ENCODE measurements at regions not wholly inside any gene's neighbourhood (a gene's known extent, or its start where the extent isn't known, plus 50 kb on each side); places are given as distances from the start of the nearest gene placed in this dataset.

DNA sequence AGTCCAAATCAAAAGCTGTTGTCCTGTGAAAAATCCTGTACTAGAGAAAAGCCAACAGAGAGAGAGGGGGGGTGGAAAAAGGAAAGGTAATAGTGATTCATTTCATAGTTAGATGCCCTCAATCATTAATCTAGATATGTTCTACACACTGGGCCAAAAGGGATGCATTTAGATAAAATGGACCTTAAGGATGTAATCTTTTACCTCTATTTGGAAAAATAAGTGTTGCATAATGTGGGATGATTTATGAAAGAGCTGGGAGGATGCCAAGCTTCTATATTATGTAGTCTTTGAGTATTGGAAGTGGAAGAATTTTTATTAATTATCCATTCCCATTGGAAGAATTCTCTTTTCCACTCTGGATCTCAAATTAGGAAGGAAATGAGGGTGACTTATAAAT, 480.5 kb upstream of the ZEB2 start:
- DNase-seq: no peak
- ATAC-seq (ENCODE audit: low read depth): no peak
- Mint-ChIP-seq H3K27me3 (no peaks in the 10 kb centered on the region), H3K36me3 (no peaks in the 10 kb centered on the region), H3K4me1 (no peaks in the 10 kb centered on the region), H3K4me3 (no peak overlapping the region), H3K9me3 (no peaks in the 10 kb centered on the region), H3K27ac (no peak overlapping the region)
- POLR2A ChIA-PET: no interaction called here

GRCh38 chr2:144999936-145000335, 480.0 kb upstream of the ZEB2 start:
- Mint-ChIP-seq H3K9me3 (no peaks in the 10 kb centered on the region), H3K27me3 (no peaks in the 10 kb centered on the region), H3K4me1 (no peaks in the 10 kb centered on the region), H3K27ac (no peak overlapping the region), H3K36me3 (no peaks in the 10 kb centered on the region), H3K4me3 (no peak overlapping the region)
- DNase-seq (no peak), ATAC-seq (ENCODE audit: low read depth) (no peak)
- POLR2A ChIA-PET: no interaction called here

DNA sequence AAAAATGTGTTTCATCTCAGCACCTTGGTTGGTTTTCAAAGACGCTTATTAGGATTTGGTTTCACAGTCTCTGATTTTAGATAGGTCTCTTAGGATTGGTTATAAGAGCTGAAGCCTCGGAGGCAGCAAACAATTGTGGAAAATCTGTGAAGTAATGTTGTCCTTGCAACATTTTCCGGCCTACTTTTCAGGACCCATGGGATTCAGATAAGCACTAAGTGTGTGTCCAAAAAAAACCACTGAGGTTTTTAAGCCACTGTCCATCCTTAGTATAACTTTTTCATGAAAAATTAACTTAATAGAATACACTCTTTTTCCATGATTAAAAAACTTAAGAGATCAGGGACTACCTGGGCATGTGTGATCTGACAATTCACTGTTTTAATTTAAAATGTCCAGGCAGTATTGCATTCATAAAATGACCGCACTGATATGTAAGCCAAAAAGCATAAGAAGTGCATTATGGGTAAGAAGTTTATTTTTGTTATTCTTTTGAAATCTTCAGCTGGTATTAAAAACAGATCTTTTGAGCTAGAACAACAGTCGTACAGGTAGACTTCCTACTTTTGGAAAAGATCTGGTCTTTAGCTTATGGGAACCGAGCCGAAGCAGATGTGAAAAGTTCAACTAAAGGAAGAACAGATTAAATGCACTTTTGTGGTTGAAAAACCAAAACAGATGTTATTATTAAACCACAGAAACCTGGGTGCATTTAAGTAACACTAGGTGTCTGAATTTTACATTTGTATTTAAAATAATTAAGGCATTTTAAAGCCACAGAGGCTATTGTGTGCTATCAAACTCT, 479.4 kb upstream of the ZEB2 start:
- POLR2A ChIA-PET: no interaction called here
- no peak for DNase-seq
- ATAC-seq (ENCODE audit: low read depth): no peak
- Mint-ChIP-seq H3K27me3 (no peaks in the 10 kb centered on the region), H3K27ac (no peak overlapping the region), H3K9me3 (no peaks in the 10 kb centered on the region), H3K4me1 (no peaks in the 10 kb centered on the region), H3K36me3 (no peaks in the 10 kb centered on the region), H3K4me3 (no peak overlapping the region)

- DNase-seq (no peak), ATAC-seq (ENCODE audit: low read depth) (no peak)
- POLR2A ChIA-PET: no interaction called here
- H3K27ac Mint-ChIP-seq: no peak overlapping the region
- no peaks in the 10 kb centered on the region for H3K36me3 Mint-ChIP-seq
- no peaks in the 10 kb centered on the region for H3K27me3 Mint-ChIP-seq
- H3K4me3 Mint-ChIP-seq: no peak overlapping the region
- no peaks in the 10 kb centered on the region for H3K4me1 Mint-ChIP-seq
- H3K9me3 Mint-ChIP-seq: no peaks in the 10 kb centered on the region
These were observed 478.5 kb upstream of the ZEB2 start for GRCh38 chr2:144998435-144998834.

- no peaks in the 10 kb centered on the region for H3K4me1 Mint-ChIP-seq
- no peak overlapping the region for H3K4me3 Mint-ChIP-seq
- ATAC-seq (ENCODE audit: low read depth) (no peak), DNase-seq (no peak)
- no peaks in the 10 kb centered on the region for H3K9me3 Mint-ChIP-seq
- no peaks in the 10 kb centered on the region for H3K36me3 Mint-ChIP-seq
- POLR2A ChIA-PET: no interaction called here
- H3K27ac Mint-ChIP-seq: no peak overlapping the region
- H3K27me3 Mint-ChIP-seq: peaks cover under 1% of the 10 kb centered on the region
These were observed 476.4 kb upstream of the ZEB2 start for GRCh38 chr2:144996225-144996795.

GRCh38 chr2:144995482-144995881, 475.6 kb upstream of the ZEB2 start:
- Mint-ChIP-seq H3K4me1 (no peaks in the 10 kb centered on the region), H3K36me3 (no peaks in the 10 kb centered on the region), H3K4me3 (no peak overlapping the region), H3K27me3 (peaks cover 2% of the 10 kb centered on the region), H3K9me3 (no peaks in the 10 kb centered on the region), H3K27ac (no peak overlapping the region)
- POLR2A ChIA-PET: no interaction called here
- ATAC-seq (ENCODE audit: low read depth) (no peak), DNase-seq (no peak)

GRCh38 chr2:144990661-144991060, 470.7 kb upstream of the ZEB2 start:
- Mint-ChIP-seq H3K9me3 (no peaks in the 10 kb centered on the region), H3K27ac (no peak overlapping the region), H3K27me3 (peaks cover 7% of the 10 kb centered on the region), H3K36me3 (no peaks in the 10 kb centered on the region), H3K4me3 (no peak overlapping the region), H3K4me1 (no peaks in the 10 kb centered on the region)
- ATAC-seq (ENCODE audit: low read depth) (no peak), DNase-seq (no peak)
- POLR2A ChIA-PET: no interaction called here

DNA sequence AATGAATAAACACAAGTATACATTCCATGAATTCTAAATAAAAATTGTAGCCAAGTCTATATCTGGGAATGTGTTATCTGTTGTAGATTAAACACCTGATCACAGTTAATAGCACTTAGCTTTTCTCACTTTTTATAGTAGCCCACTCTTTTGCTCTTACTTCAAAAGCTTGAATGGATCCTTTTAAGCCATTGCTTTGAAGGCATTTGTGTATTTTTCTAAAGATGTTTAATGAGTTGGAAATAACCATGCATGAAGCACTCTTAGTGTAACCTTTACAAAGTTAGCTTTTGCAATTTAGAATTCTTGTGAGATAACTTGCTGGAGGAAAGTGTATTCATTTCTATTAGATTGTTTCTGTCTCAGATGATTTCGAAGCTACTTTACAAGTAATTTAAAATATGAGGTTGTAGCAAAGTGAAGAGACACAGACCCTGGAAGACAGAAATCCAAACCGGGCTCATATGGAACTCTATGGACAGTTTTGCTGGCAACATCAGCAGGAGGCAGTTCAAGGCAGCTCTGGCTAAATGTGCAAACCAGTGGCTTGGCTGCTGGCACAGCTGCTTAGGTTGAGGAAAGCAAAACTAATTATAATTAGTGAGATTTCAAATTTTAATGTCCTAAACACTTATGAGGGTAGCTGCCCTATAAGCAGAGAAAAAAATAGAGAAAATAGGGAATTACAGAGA, 469.8 kb upstream of the ZEB2 start:
- Mint-ChIP-seq H3K27ac (no peak overlapping the region), H3K36me3 (no peaks in the 10 kb centered on the region), H3K4me3 (no peak overlapping the region), H3K4me1 (no peaks in the 10 kb centered on the region), H3K9me3 (no peaks in the 10 kb centered on the region), H3K27me3 (peaks cover 7% of the 10 kb centered on the region)
- POLR2A ChIA-PET: no interaction called here
- DNase-seq (no peak), ATAC-seq (ENCODE audit: low read depth) (no peak)

DNA sequence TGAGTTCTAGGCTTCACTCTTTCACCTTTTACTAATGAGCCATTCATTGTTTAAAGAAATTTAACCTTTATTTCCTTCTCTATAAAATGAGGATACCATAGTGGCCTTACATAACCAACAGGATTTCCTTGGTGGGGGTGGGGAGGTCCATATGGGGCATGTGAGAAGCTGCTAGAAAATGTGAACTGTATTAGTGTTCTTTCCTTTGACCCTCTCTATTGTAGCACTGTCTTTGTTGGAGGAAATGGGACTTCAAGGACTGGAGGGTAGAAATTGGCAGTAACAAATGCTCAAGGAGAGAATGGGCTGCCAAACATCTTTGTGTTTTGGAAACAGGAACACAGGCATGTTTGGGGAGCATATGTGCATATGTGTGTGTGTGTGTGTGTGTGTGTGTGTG, 468.7 kb upstream of the ZEB2 start:
- no peaks in the 10 kb centered on the region for H3K36me3 Mint-ChIP-seq
- H3K4me3 Mint-ChIP-seq: no peak overlapping the region
- H3K27me3 Mint-ChIP-seq: peaks cover 7% of the 10 kb centered on the region
- H3K4me1 Mint-ChIP-seq: no peaks in the 10 kb centered on the region
- POLR2A ChIA-PET: no interaction called here
- H3K9me3 Mint-ChIP-seq: no peaks in the 10 kb centered on the region
- DNase-seq (no peak), ATAC-seq (ENCODE audit: low read depth) (no peak)
- H3K27ac Mint-ChIP-seq: no peak overlapping the region

GRCh38 chr2:144986691-144987090, 466.8 kb upstream of the ZEB2 start:
- no peaks in the 10 kb centered on the region for H3K4me1 Mint-ChIP-seq
- peaks cover 7% of the 10 kb centered on the region for H3K27me3 Mint-ChIP-seq
- no peak overlapping the region for H3K27ac Mint-ChIP-seq

GRCh38 chr2:144984038-144984437, 464.1 kb upstream of the ZEB2 start:
- Mint-ChIP-seq H3K36me3 (no peaks in the 10 kb centered on the region), H3K4me3 (no peak overlapping the region), H3K27me3 (peaks cover 4% of the 10 kb centered on the region), H3K27ac (no peak overlapping the region), H3K4me1 (no peaks in the 10 kb centered on the region), H3K9me3 (no peaks in the 10 kb centered on the region)
- DNase-seq (no peak), ATAC-seq (ENCODE audit: low read depth) (no peak)
- POLR2A ChIA-PET: no interaction called here

More at GRCh38 chr2:144986691-144987090, 466.8 kb upstream of the ZEB2 start:
- Mint-ChIP-seq H3K9me3 (no peaks in the 10 kb centered on the region), H3K4me3 (no peak overlapping the region), H3K36me3 (no peaks in the 10 kb centered on the region)
- DNase-seq (no peak), ATAC-seq (ENCODE audit: low read depth) (no peak)
- POLR2A ChIA-PET: no interaction called here

DNA sequence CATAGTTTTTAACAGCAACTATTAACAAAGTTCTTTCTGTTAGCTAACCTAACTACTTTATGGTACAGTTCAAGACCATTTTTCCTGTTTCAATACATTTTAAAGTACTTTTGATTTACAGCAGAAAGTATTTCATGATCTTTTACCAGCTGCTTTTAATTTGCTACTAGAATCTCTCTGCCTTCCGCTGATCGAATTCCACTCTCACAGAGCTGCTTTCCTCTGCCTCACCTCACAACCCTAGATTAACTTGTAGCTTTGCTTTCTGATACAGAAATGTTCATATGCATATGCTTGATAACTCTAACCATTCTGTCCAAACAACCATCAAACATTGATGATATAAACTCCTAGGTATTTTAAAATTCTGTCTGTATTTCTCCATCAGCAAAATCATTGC, 463.2 kb upstream of the ZEB2 start:
- ATAC-seq (ENCODE audit: low read depth): no peak
- Mint-ChIP-seq H3K4me1 (no peaks in the 10 kb centered on the region), H3K27ac (no peak overlapping the region), H3K27me3 (peaks cover under 1% of the 10 kb centered on the region), H3K4me3 (no peak overlapping the region), H3K36me3 (no peaks in the 10 kb centered on the region), H3K9me3 (no peaks in the 10 kb centered on the region)
- POLR2A ChIA-PET: no interaction called here
- no peak for DNase-seq

DNA sequence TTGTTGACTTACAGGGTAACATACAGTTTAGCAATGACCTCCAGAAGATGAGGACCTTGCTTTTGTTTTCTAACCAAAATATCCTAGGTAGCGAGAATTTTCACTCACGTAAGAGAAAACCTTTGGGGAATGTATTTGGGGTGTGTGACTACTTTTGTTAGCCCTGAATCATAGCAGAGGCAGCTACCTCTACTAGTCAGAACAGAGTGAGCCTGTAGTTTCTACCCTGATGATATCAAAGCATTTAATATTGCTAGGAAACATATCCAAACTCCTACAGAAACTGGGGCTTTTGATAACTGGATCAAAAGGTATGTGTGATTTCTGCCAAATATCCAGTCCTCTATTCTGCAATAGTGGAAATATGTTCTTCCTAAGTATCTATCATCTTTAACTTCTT, 462.6 kb upstream of the ZEB2 start:
- no peak overlapping the region for H3K4me3 Mint-ChIP-seq
- no peaks in the 10 kb centered on the region for H3K27me3 Mint-ChIP-seq
- ATAC-seq (ENCODE audit: low read depth) (no peak), DNase-seq (no peak)
- no peak overlapping the region for H3K27ac Mint-ChIP-seq
- H3K9me3 Mint-ChIP-seq: no peaks in the 10 kb centered on the region
- no peaks in the 10 kb centered on the region for H3K4me1 Mint-ChIP-seq
- no peaks in the 10 kb centered on the region for H3K36me3 Mint-ChIP-seq
- POLR2A ChIA-PET: no interaction called here

DNA sequence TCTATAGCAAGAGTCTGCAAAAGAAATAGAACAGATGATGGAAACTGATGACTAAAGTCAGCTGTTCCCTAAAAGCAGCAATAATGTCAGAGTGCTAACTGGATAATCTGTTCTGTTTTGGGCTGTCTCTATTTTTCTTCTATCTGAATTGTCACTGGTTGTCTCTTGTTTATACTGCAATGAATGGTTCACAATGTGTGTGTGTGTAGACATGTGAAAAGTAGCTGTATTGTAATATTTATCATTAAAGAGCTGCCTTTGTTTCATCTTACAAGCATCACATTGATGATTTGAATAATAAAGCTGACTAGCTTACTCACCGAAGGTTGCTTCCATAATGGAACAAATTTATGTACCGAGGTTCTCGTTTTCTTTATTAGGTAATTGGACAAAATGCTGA, 456.0 kb upstream of the ZEB2 start:
- no peak for DNase-seq
- POLR2A ChIA-PET: no interaction called here
- peaks cover 2% of the 10 kb centered on the region for H3K9me3 Mint-ChIP-seq

More for the DNA sequence above, 456.0 kb upstream of the ZEB2 start:
- Mint-ChIP-seq H3K27ac (no peak overlapping the region), H3K4me3 (no peak overlapping the region), H3K27me3 (peaks cover 3% of the 10 kb centered on the region), H3K36me3 (no peaks in the 10 kb centered on the region), H3K4me1 (no peaks in the 10 kb centered on the region)
- ATAC-seq (ENCODE audit: low read depth): no peak

Data from activated naive CD8-positive, alpha-beta T cell treated with anti-CD3 and anti-CD28 coated beads, Interleukin-2, amount 10 ng/mL, durations not matched to agents 7 days and 5 days (primary cell).